Activated CD8-positive, alpha-beta memory T cell treated with anti-CD3 and anti-CD28 coated beads, Interleukin-2, amount 10 ng/mL, durations not matched to agents 7 days and 5 days (primary cell): ENCODE measurements at regions not wholly inside any gene's neighbourhood (a gene's known extent, or its start where the extent isn't known, plus 50 kb on each side); places are given as distances from the start of the nearest gene placed in this dataset.

Source experiments
- ATAC-seq: fragments of 150-1000 bp; cut with Tn5 transposase; one replicate; pipeline ENCODE4 v1.10.0; 2021; ENCODE audit warnings: moderate library complexity
- CTCF ChIA-PET: fragments of 350-600 bp; sonication (Branson Sonifier 250); formaldehyde crosslinking; loops from one replicate; lab custom pipeline; 2021; ENCODE audit warnings: antibody characterized with exemption; lab: Charles Lee
- DNase-seq: peaks from one replicate; pipeline ENCODE4 v3.0.0-alpha.2; 2020
- H3K27ac Mint-ChIP-seq: one replicate; pipeline ENCODE4 v1.8.0; 2021; ENCODE audit warnings: mild to moderate bottlenecking, mixed read lengths
- H3K27me3 Mint-ChIP-seq: one replicate; pipeline ENCODE4 v1.8.0; 2021; ENCODE audit warnings: mixed read lengths
- H3K36me3 Mint-ChIP-seq: one replicate; pipeline ENCODE4 v1.8.0; 2021; ENCODE audit warnings: mild to moderate bottlenecking, mixed read lengths
- H3K4me1 Mint-ChIP-seq: one replicate; pipeline ENCODE4 v1.8.0; 2021; ENCODE audit warnings: mixed read lengths
- H3K4me3 Mint-ChIP-seq: one replicate; pipeline ENCODE4 v1.8.0; 2021; ENCODE audit warnings: mild to moderate bottlenecking, moderate library complexity, mixed read lengths
- H3K9me3 Mint-ChIP-seq: one replicate; pipeline ENCODE4 v1.8.0; 2022; ENCODE audit warnings: low read depth, mixed read lengths

DNA sequence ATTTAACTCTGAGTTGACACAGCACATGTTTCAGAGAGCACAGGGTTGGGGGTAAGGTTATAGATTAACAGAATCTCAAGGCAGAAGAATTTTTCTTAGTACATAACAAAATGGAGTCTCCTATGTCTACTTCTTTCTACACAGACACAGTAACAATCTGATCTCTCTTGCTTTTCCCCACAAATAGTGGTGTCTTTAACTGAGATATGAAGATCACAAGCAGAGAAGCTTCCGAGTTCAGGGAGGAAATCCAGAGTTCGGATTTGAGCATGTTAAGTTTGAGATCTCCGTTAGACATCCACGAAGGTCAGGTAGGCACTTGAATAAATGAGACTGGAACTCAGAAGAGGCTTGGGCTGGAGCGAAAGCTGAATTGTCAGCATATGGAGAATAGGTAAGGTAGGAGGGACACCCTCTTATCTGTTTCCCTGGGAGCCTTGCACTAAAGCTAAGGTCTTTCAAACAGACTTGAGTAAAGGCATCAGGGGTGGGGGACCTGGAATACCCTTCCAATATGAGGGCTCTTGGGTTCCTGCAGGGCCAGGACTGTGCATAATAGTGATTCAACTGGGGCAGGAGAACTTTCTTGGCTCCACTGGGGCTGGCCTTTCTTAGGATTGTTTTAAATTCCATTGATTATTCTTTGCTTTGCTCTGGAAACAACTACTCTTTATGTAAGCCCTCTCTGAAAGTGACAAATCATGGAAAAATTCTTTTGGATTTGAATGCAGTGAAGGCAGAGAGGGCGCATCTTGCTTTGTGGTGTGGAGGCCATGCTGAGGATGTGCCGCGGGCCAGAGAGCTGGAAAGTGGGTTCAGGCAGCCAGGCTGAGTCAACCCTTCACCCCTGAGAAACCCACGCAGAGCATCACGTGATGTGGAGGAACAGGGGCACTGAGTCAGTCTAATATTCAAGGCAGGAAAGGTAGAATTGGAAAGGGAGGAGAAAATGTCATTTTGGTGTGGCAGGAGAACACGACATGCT is 62.7 kb upstream of the AMPD3 start:
- CTCF ChIA-PET: interaction anchor here (1.2 kb wide), 1 partner anchor 13 kb away, joined by 4 read pairs; no protein-coding TSS in a partner anchor
- Mint-ChIP-seq H3K4me1 (no peaks in the 10 kb centered on the region), H3K27me3 (peaks cover 22% of the 10 kb centered on the region), H3K9me3 (no peaks in the 10 kb centered on the region), H3K4me3 (no peak overlapping the region), H3K27ac (no peak overlapping the region), H3K36me3 (no peaks in the 10 kb centered on the region)
- DNase-seq (no peak), ATAC-seq (no peak)

DNA sequence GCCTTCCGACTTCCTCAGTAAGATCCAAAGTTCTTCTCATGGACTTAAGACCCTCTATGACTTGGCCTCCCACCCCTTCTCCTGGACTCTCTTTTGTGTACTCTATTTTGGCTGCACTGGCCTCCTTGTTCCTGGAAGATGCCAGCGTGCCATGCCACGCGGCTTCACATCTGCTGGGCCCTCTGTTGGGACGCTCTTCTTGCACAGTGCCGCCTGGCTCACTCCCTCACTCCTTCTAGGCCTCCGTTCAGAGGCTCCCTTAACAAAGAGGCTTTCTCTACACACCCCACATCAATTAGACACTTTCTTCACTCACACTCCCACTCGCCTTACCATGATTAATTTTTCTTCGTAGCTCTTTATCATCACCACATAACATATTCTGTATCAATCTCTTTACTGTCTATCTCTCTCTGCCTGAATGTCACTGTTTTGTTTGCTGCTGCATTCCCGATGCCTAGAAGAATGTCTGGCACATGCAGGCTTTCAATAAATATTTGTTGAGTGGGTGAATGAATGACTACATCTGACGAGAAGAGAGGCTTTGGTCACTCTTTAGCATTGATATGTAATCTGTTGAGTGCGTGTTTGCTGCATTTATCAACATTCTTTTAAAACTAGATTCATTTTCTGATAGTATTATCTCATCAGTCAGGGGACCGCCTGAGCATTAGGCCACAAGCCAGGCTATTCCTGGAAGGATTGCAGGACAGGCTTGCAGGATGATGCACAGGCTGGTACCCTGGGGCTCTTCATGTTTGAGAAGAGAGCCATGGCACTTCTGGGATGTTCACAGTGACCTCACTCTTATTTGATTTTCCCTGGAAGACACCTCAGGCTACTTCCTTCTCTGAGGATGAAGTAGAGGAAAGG is 60.6 kb upstream of the AMPD3 start:
- Mint-ChIP-seq H3K27me3 (peaks cover 23% of the 10 kb centered on the region), H3K4me3 (no peak overlapping the region), H3K36me3 (no peaks in the 10 kb centered on the region), H3K27ac (no peak overlapping the region), H3K4me1 (no peaks in the 10 kb centered on the region), H3K9me3 (no peaks in the 10 kb centered on the region)
- DNase-seq (no peak), ATAC-seq (no peak)
- CTCF ChIA-PET: no interaction called here

DNA sequence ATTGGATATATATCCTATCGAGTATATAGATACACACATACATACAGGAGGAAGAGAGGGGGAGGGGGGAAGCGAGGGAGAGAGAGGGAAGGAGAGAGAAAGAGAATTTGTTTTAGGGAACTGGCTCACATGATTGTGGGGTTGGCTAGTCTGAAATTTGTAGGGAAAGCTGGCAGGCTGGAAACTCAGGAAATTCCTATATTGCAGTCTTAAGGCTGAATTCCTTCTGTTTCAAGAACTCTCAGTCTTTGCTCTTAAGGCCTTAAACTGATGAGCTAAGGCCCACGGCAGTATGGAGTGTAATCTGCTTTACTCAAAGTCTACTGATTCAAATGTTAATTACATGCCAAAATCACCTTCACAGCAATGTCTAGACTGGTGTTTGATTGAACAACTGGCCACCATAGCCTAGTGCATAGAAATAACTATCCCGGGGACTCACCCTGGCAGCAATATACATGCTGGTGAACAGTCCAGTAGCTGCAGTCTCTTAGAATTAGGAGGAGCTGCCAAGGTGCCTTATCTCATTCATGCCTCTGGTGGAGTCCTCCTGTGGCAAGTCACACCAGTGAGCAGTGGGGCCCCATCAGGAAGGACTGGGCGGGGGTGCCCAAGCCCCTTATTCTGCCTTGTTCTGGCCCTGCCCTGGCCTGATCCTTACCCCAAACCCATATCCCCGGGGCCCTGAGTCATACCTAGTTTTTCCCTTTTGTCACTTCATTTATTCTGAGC is 59.7 kb upstream of the AMPD3 start:
- ATAC-seq (no peak), DNase-seq (no peak)
- no peaks in the 10 kb centered on the region for H3K36me3 Mint-ChIP-seq
- no peak overlapping the region for H3K4me3 Mint-ChIP-seq
- no peak overlapping the region for H3K27ac Mint-ChIP-seq
- CTCF ChIA-PET: interaction anchor here (2.0 to 2.7 kb wide), 2 partner anchors 11 to 28 kb away, joined by 6 to 8 read pairs; no protein-coding TSS in a partner anchor
- H3K4me1 Mint-ChIP-seq: no peaks in the 10 kb centered on the region
- peaks cover 21% of the 10 kb centered on the region for H3K27me3 Mint-ChIP-seq
- no peaks in the 10 kb centered on the region for H3K9me3 Mint-ChIP-seq

DNA sequence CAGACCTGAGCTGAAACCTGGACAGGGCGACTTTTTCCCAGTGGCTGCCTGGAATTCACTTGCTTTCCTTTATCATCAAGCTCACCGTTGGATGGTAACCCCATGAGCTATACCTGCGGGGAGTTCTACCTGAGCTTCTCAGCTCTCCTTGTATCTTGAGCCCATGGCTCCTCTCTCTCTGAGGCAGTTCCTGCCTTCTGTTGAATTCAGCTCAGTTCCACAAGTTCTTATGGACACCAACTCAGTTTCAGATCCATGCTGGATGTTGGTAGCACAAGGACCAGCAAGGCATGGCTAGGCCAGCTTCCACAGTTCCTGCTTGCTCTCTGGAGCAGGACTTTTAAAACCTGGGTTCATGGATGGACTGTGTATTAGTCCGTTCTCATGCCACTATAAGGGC is 58.3 kb upstream of the AMPD3 start:
- peaks cover 14% of the 10 kb centered on the region for H3K27me3 Mint-ChIP-seq
- DNase-seq (no peak), ATAC-seq (no peak)
- H3K4me1 Mint-ChIP-seq: peaks cover 10% of the 10 kb centered on the region
- CTCF ChIA-PET: interaction anchor here (0.9 to 2.7 kb wide), 3 partner anchors 9 to 144 kb away, joined by 3 to 8 read pairs (median 6); partner anchors contain the start of gene RNF141
- H3K36me3 Mint-ChIP-seq: no peaks in the 10 kb centered on the region
- no peak overlapping the region for H3K4me3 Mint-ChIP-seq
- no peaks in the 10 kb centered on the region for H3K9me3 Mint-ChIP-seq
- no peak overlapping the region for H3K27ac Mint-ChIP-seq

DNA sequence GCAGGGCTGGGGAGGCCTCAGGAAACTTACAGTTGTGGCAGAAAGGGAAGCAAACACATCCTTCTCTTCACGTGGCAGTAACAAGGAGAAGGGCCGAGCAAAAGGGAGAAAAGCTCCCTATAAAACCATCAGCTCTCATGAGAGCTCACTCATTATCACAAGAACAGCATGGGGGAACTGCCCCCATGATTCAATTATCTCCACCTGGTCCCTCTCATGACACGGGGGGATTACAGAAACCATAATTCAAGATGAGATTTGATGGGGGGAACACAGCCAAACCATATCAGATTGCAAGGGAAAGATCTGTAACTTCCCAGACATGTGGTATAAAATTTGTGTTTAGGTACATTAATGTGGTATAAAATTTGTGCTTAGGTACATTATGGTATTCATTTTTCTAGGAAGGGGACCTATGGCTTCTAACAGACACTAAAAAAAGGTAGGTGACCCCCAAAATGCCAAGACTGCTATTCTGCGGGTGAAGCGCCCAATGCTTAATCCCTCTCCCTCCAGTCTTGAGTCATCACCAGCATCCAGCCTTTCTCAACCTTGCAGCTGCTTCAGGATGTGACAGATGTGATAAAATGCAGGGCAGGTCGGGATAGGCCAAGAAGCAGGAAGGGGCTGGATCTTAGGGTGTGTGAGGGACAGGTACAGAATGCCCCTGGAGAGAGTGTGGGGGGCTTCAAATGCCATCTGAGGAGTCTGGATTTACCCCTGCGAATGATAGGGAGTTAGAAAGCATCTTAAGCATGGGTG is 57.7 kb upstream of the AMPD3 start:
- no peak overlapping the region for H3K4me3 Mint-ChIP-seq
- H3K36me3 Mint-ChIP-seq: no peaks in the 10 kb centered on the region
- CTCF ChIA-PET: interaction anchor here (2.0 to 2.7 kb wide), 2 partner anchors 9 to 30 kb away, joined by 6 to 8 read pairs; no protein-coding TSS in a partner anchor
- peaks cover 10% of the 10 kb centered on the region for H3K4me1 Mint-ChIP-seq
- H3K27ac Mint-ChIP-seq: no peak overlapping the region
- H3K27me3 Mint-ChIP-seq: peaks cover 11% of the 10 kb centered on the region
- no peak for DNase-seq
- ATAC-seq: no peak
- H3K9me3 Mint-ChIP-seq: no peaks in the 10 kb centered on the region

DNA sequence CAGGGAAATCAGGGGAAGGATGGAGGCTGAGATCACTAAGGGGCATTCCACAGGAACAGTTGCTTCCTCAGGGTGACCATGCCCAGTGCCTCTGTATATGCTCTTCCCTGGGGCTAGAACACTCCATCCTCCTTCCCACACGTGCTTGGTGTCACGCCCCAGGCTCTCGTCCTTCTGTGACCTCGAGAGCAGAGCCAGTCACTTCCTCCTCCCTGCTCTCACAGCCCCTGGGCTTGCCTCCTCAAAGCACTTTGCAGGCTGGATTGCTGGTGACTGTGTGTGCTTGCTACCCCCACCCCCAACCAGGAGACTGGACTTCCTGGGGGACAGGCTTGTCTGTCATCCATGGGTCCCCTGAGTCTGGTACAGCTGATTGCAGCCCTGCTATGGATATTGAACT is 56.5 kb upstream of the AMPD3 start:
- CTCF ChIA-PET: no interaction called here
- Mint-ChIP-seq H3K4me3 (no peak overlapping the region), H3K27ac (no peak overlapping the region), H3K36me3 (no peaks in the 10 kb centered on the region), H3K9me3 (no peaks in the 10 kb centered on the region), H3K27me3 (peaks cover 6% of the 10 kb centered on the region), H3K4me1 (peaks cover 10% of the 10 kb centered on the region)
- no peak for ATAC-seq
- no peak for DNase-seq

DNA sequence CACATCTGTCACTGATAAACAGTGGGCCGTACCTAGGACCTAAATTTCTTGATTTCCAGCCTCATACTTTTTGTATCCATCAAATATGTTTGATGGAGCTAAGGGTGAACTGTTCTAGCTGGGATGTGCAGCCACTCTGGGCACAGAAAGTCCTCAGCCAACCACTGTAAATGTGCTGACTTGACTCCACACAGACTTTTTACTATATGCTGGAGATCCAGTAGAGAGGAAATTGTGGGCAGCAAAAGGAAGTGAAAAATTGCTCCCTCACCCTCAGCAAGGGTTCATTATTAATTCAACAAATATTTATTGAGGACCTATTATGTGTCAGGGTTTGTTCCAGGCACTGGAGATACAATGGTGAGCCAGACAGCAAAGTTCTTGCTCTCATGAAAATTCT is 54.2 kb upstream of the AMPD3 start:
- DNase-seq: no peak
- no peak for ATAC-seq
- no peaks in the 10 kb centered on the region for H3K9me3 Mint-ChIP-seq
- no peak overlapping the region for H3K4me3 Mint-ChIP-seq
- H3K36me3 Mint-ChIP-seq: no peaks in the 10 kb centered on the region
- H3K27me3 Mint-ChIP-seq: peaks cover 6% of the 10 kb centered on the region
- no peak overlapping the region for H3K27ac Mint-ChIP-seq
- CTCF ChIA-PET: interaction anchor here (4.0 kb wide), 1 partner anchor 336 kb away, joined by 21 read pairs; no protein-coding TSS in a partner anchor
- H3K4me1 Mint-ChIP-seq: peaks cover 10% of the 10 kb centered on the region

DNA sequence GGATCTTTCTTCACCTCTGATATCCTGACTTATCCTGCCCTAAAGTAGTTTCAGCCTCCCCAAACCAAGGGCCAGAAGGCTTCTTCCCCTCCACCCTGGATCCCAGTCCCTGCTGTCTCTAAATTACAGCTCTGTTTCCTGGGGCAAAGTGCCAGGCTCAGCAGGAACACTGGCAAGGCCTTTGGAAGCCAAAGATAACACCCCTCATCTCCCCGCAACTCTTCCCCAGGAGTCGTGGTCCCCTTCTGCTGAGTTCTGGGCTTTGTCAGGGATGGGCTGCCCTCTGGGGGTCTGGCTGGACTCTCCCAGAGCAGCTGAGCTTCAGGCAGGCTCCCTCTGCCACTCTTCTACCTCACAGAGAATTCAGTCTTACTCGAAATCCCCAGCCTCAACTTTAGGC is 53.8 kb upstream of the AMPD3 start:
- Mint-ChIP-seq H3K9me3 (no peaks in the 10 kb centered on the region), H3K36me3 (no peaks in the 10 kb centered on the region), H3K4me3 (no peak overlapping the region), H3K4me1 (peaks cover 11% of the 10 kb centered on the region), H3K27ac (no peak overlapping the region), H3K27me3 (peaks cover 6% of the 10 kb centered on the region)
- CTCF ChIA-PET: interaction anchor here (4.0 kb wide), 1 partner anchor 335 kb away, joined by 21 read pairs; no protein-coding TSS in a partner anchor
- ATAC-seq (no peak), DNase-seq (no peak)

DNA sequence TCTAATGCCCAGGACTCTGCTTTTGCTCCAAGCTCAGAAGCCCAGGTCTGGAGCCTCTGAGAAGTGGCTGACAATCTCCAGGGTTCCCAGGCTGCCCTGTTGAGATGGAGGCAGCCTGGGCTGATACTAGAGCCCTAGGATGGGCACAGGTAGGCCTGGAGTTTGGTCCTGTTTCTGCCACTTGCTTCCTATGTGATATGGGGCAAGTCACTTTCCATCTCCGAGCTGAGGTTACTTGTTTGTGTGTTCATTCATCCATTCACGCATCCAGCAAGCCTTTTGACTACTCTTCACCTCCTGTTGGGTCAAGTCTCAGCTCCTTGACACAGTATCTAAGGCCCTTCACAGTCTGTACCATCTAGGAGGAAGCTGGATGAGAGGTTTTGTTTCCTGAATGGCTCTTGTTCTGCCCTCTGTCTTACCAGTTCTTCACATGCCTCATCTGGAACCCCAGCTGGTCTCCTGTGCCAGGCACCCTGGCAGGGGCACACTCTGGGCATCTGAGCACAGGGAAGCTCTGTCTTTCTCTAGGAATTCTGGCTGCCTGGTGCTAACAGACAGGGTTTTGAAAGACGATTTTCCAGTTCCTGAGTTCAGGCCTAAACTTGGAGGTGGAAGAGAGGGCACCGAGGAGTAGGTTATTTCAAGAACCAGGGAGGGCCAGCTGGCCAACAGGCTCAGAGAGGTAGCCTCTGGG is 53.2 kb upstream of the AMPD3 start:
- CTCF ChIA-PET: interaction anchor here (0.7 to 4.0 kb wide), 6 partner anchors 10 to 335 kb away, joined by 3 to 21 read pairs (median 3); partner anchors contain the start of gene RNF141
- no peak for ATAC-seq
- peaks cover 6% of the 10 kb centered on the region for H3K27me3 Mint-ChIP-seq

More for the DNA sequence above, 53.2 kb upstream of the AMPD3 start:
- H3K36me3 Mint-ChIP-seq: no peaks in the 10 kb centered on the region
- no peak overlapping the region for H3K4me3 Mint-ChIP-seq
- DNase-seq: no peak
- peaks cover 11% of the 10 kb centered on the region for H3K4me1 Mint-ChIP-seq
- H3K27ac Mint-ChIP-seq: no peak overlapping the region
- no peaks in the 10 kb centered on the region for H3K9me3 Mint-ChIP-seq
